ENCODE measurements at regions not wholly inside any gene's neighbourhood (a gene's known extent, or its start where the extent isn't known, plus 50 kb on each side); places are given as distances from the start of the nearest gene placed in this dataset.

DNA sequence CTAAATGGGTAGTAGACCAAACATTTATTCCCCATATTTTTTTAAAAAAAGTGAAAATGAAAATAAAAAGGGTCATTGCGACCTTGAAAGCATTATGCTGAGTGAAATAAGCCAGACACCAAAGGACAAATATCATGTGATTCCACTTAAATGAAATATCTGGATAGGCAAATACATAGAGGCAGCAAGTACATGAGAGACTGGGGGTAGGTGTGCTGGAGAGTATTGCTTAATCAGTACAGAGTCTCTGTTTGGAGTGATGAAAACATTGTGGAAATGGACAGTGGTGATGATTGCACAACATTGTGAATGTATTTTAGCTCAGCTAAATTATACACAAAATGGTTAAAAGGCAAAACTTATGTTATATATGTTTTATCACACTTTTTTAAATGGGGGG is 169.4 kb downstream of the AKR1D1 start:
- 60% methylated on average over 1 of the region's 1 CpG for WGBS
- H3K27ac ChIP-seq (ENCODE audit: low read length, poor library complexity, severe bottlenecking), result no peak overlapping the region
- no peak overlapping the region for H4K8ac ChIP-seq (ENCODE audit: low read length)
- no peak overlapping the region for H2BK15ac ChIP-seq (ENCODE audit: low read depth, poor library complexity, severe bottlenecking)
- H3K4me3 ChIP-seq (ENCODE audit: insufficient read depth in 1 of 2, low read depth in 1 of 2, low read length in 2 of 2), result no peak overlapping the region
- peaks cover 10% of the 10 kb centered on the region for H3K9me3 ChIP-seq (ENCODE audit: control insufficient read depth, low read length)
- H2BK5ac ChIP-seq (ENCODE audit: low read depth, low read length, poor library complexity, severe bottlenecking), result no peak overlapping the region
- no peak overlapping the region for H3K4ac ChIP-seq (ENCODE audit: low read depth in 1 of 2, low read length in 2 of 2)
- H2BK12ac ChIP-seq (ENCODE audit: low read length in 2 of 2), result no peak overlapping the region
- no peak overlapping the region for H2AK5ac ChIP-seq (ENCODE audit: low read length, severe bottlenecking)
- H4K91ac ChIP-seq (ENCODE audit: low read length), result no peak overlapping the region
- H3K18ac ChIP-seq (ENCODE audit: low read depth in 1 of 2, low read length in 2 of 2), result no peak overlapping the region
- H3K9ac ChIP-seq (ENCODE audit: low read length), result no peak overlapping the region
- no peak overlapping the region for H3K4me2 ChIP-seq (ENCODE audit: low read length, poor library complexity, severe bottlenecking)
- DNase-seq, result peak; percentile 76
- no peak overlapping the region for H2BK120ac ChIP-seq (ENCODE audit: low read depth, low read length)
- no peaks in the 10 kb centered on the region for H3K36me3 ChIP-seq (ENCODE audit: control insufficient read depth in 1 of 2, insufficient read depth in 2 of 2, low read depth in 1 of 2, low read length in 2 of 2)
- no peaks in the 10 kb centered on the region for H3K27me3 ChIP-seq (ENCODE audit: control insufficient read depth in 1 of 2, insufficient read depth in 1 of 2, low read length in 2 of 2)
- H3K14ac ChIP-seq (ENCODE audit: low read length in 2 of 2), result no peak overlapping the region
- peaks cover 7% of the 10 kb centered on the region for H3K4me1 ChIP-seq (ENCODE audit: control insufficient read depth, insufficient read depth, low read depth, low read length)
- H3K79me1 ChIP-seq (replicated peaks; ENCODE audit: low read length, poor library complexity, severe bottlenecking), result no peaks in the 10 kb centered on the region
- no peak overlapping the region for H3K23ac ChIP-seq (ENCODE audit: low read length in 2 of 2)
- no peak overlapping the region for H2AFZ ChIP-seq (ENCODE audit: low read depth, low read length)

DNA sequence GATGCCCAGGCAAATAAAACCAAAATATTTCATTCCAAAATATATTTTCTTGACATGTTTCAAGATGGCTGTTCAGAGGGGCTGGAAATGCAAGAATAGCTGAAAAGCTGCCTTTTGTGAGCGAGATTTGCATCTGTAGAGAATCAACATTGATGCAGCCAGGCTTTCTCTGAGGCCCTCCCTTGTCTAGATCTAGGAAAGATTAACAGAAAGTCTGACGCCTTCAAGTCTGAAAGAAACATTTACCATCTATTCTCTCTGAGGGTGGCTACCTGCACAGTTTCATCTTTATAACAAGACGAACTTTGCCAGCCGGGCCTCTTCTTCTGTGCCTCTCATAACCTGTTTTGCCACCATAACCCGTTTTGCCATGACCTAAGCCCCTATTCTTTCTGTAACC is 170.2 kb downstream of the AKR1D1 start:
- Histone ChIP-seq H2BK15ac (ENCODE audit: low read depth, poor library complexity, severe bottlenecking) (no peak overlapping the region), H4K8ac (ENCODE audit: low read length) (no peak overlapping the region), H2BK120ac (ENCODE audit: low read depth, low read length) (peak overlapping the region; percentile 34), H3K9me3 (ENCODE audit: control insufficient read depth, low read length) (peaks cover 10% of the 10 kb centered on the region), H3K14ac (ENCODE audit: low read length in 2 of 2) (no peak overlapping the region), H3K79me1 (replicated peaks; ENCODE audit: low read length, poor library complexity, severe bottlenecking) (no peaks in the 10 kb centered on the region), H2AFZ (ENCODE audit: low read depth, low read length) (no peak overlapping the region), H3K9ac (ENCODE audit: low read length) (no peak overlapping the region), H2BK12ac (ENCODE audit: low read length in 2 of 2) (no peak overlapping the region), H2BK5ac (ENCODE audit: low read depth, low read length, poor library complexity, severe bottlenecking) (no peak overlapping the region), H3K23ac (ENCODE audit: low read length in 2 of 2) (no peak overlapping the region), H3K18ac (ENCODE audit: low read depth in 1 of 2, low read length in 2 of 2) (no peak overlapping the region), H3K4me2 (ENCODE audit: low read length, poor library complexity, severe bottlenecking) (no peak overlapping the region), H3K4me1 (ENCODE audit: control insufficient read depth, insufficient read depth, low read depth, low read length) (peaks cover 7% of the 10 kb centered on the region), H4K91ac (ENCODE audit: low read length) (no peak overlapping the region), H3K36me3 (ENCODE audit: control insufficient read depth in 1 of 2, insufficient read depth in 2 of 2, low read depth in 1 of 2, low read length in 2 of 2) (no peaks in the 10 kb centered on the region), H3K27ac (ENCODE audit: low read length, poor library complexity, severe bottlenecking) (peak overlapping the region; percentile 55), H2AK5ac (ENCODE audit: low read length, severe bottlenecking) (no peak overlapping the region), H3K4ac (ENCODE audit: low read depth in 1 of 2, low read length in 2 of 2) (no peak overlapping the region), H3K27me3 (ENCODE audit: control insufficient read depth in 1 of 2, insufficient read depth in 1 of 2, low read length in 2 of 2) (no peaks in the 10 kb centered on the region), H3K4me3 (ENCODE audit: insufficient read depth in 1 of 2, low read depth in 1 of 2, low read length in 2 of 2) (no peak overlapping the region)
- WGBS, result 80% methylated on average over 5 of the region's 5 CpGs
- no peak for DNase-seq

DNA sequence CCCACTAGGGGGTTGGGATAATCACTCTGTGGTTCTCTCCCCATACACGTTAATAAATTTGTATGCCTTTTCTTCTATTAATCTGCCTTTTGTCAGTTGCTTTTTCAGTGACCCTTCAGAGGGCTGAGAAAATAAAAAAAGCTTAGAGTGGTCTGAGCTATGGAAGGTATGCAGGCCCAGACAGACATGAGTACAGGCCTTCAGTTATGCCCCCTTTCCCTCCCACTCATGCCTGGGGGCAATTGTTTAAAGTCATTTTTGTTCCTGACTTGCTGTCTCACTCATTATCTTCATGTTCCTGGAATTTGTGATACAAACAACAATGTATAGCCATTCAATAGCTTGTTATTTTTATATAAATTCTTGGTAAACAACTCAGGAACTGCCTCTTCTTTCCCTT is 170.8 kb downstream of the AKR1D1 start:
- H3K36me3 ChIP-seq (ENCODE audit: control insufficient read depth in 1 of 2, insufficient read depth in 2 of 2, low read depth in 1 of 2, low read length in 2 of 2), result no peaks in the 10 kb centered on the region
- H3K9ac ChIP-seq (ENCODE audit: low read length), result no peak overlapping the region
- no peak overlapping the region for H3K14ac ChIP-seq (ENCODE audit: low read length in 2 of 2)
- no CpG with 5 or more reads among the region's 1 CpG for WGBS
- H2BK15ac ChIP-seq (ENCODE audit: low read depth, poor library complexity, severe bottlenecking), result no peak overlapping the region
- no peak overlapping the region for H2BK12ac ChIP-seq (ENCODE audit: low read length in 2 of 2)
- no peak overlapping the region for H3K4ac ChIP-seq (ENCODE audit: low read depth in 1 of 2, low read length in 2 of 2)
- peak overlapping the region; percentile 60 for H3K27ac ChIP-seq (ENCODE audit: low read length, poor library complexity, severe bottlenecking)
- peaks cover 7% of the 10 kb centered on the region for H3K4me1 ChIP-seq (ENCODE audit: control insufficient read depth, insufficient read depth, low read depth, low read length)
- no peak overlapping the region for H2BK120ac ChIP-seq (ENCODE audit: low read depth, low read length)
- no peak overlapping the region for H3K4me2 ChIP-seq (ENCODE audit: low read length, poor library complexity, severe bottlenecking)
- H2BK5ac ChIP-seq (ENCODE audit: low read depth, low read length, poor library complexity, severe bottlenecking), result no peak overlapping the region
- no peak overlapping the region for H3K23ac ChIP-seq (ENCODE audit: low read length in 2 of 2)
- H3K79me1 ChIP-seq (replicated peaks; ENCODE audit: low read length, poor library complexity, severe bottlenecking), result no peaks in the 10 kb centered on the region
- H3K27me3 ChIP-seq (ENCODE audit: control insufficient read depth in 1 of 2, insufficient read depth in 1 of 2, low read length in 2 of 2), result no peaks in the 10 kb centered on the region
- no peak overlapping the region for H4K91ac ChIP-seq (ENCODE audit: low read length)
- H3K4me3 ChIP-seq (ENCODE audit: insufficient read depth in 1 of 2, low read depth in 1 of 2, low read length in 2 of 2), result no peak overlapping the region
- no peak overlapping the region for H4K8ac ChIP-seq (ENCODE audit: low read length)
- no peak overlapping the region for H2AFZ ChIP-seq (ENCODE audit: low read depth, low read length)
- peaks cover 10% of the 10 kb centered on the region for H3K9me3 ChIP-seq (ENCODE audit: control insufficient read depth, low read length)
- H2AK5ac ChIP-seq (ENCODE audit: low read length, severe bottlenecking), result peak overlapping the region; percentile 13
- DNase-seq, result no peak
- no peak overlapping the region for H3K18ac ChIP-seq (ENCODE audit: low read depth in 1 of 2, low read length in 2 of 2)

DNA sequence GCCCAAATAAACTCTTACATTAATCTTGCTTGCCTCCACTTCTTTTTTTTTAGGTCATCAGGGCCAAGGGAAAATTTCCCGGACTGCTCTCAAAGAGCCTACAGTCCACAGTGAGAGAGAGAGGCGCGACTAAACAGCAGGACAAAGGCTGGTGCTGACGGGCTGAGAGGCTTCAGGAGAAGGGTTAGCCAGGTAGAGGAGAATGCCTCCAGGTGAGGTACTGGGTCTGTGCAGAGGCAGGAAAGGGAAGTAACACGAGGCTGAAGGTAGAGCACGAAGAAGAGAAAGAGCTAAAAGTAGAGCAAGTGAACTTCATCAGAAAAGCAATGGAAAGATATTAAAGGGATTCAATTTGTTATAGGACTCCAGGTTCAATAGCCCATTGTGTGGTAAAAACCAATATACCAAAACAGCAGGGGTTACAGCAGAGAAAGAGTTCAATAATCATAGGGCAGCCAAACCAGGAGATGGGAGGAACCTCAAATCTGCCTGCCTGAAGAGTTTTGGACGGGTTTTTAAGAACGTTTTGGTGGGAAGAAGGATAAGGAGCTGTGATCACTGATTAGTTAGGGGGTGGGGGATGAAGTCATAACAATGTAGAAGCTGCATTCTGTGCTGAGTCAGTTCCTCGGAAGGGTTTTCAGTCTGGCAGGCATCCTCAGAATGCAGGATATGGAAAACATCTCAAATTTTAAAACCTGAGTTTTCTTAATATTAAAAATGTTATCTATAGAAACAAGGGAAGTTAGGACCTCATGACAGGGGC is 171.5 kb downstream of the AKR1D1 start:
- Histone ChIP-seq H3K4me3 (ENCODE audit: insufficient read depth in 1 of 2, low read depth in 1 of 2, low read length in 2 of 2) (no peak overlapping the region), H2AFZ (ENCODE audit: low read depth, low read length) (no peak overlapping the region), H2AK5ac (ENCODE audit: low read length, severe bottlenecking) (peak overlapping the region; percentile 37), H4K91ac (ENCODE audit: low read length) (no peak overlapping the region), H2BK120ac (ENCODE audit: low read depth, low read length) (no peak overlapping the region), H3K4me1 (ENCODE audit: control insufficient read depth, insufficient read depth, low read depth, low read length) (peaks cover 7% of the 10 kb centered on the region), H3K79me1 (replicated peaks; ENCODE audit: low read length, poor library complexity, severe bottlenecking) (no peaks in the 10 kb centered on the region), H3K9me3 (ENCODE audit: control insufficient read depth, low read length) (peaks cover 10% of the 10 kb centered on the region), H2BK5ac (ENCODE audit: low read depth, low read length, poor library complexity, severe bottlenecking) (peak overlapping the region; percentile 39), H2BK12ac (ENCODE audit: low read length in 2 of 2) (no peak overlapping the region), H3K27ac (ENCODE audit: low read length, poor library complexity, severe bottlenecking) (peak overlapping the region; percentile 60), H3K9ac (ENCODE audit: low read length) (no peak overlapping the region), H3K4me2 (ENCODE audit: low read length, poor library complexity, severe bottlenecking) (no peak overlapping the region), H3K4ac (ENCODE audit: low read depth in 1 of 2, low read length in 2 of 2) (no peak overlapping the region), H2BK15ac (ENCODE audit: low read depth, poor library complexity, severe bottlenecking) (no peak overlapping the region), H3K14ac (ENCODE audit: low read length in 2 of 2) (no peak overlapping the region), H3K23ac (ENCODE audit: low read length in 2 of 2) (no peak overlapping the region), H3K27me3 (ENCODE audit: control insufficient read depth in 1 of 2, insufficient read depth in 1 of 2, low read length in 2 of 2) (no peaks in the 10 kb centered on the region), H3K36me3 (ENCODE audit: control insufficient read depth in 1 of 2, insufficient read depth in 2 of 2, low read depth in 1 of 2, low read length in 2 of 2) (no peaks in the 10 kb centered on the region), H3K18ac (ENCODE audit: low read depth in 1 of 2, low read length in 2 of 2) (peak overlapping the region in 1 of 2 experiments; percentile 37), H4K8ac (ENCODE audit: low read length) (no peak overlapping the region)
- DNase-seq, result no peak
- WGBS, result 66% methylated on average over 8 of the region's 9 CpGs

Data from mesenchymal stem cell (in vitro differentiated cells and primary cell).